GM18873 (cell line): ENCODE measurements at regions not wholly inside any gene's neighbourhood (a gene's known extent, or its start where the extent isn't known, plus 50 kb on each side); places are given as distances from the start of the nearest gene placed in this dataset.

Experiments
- ATAC-seq: cut with Tn5 transposase; IDR thresholded peaks from one replicate; pipeline ENCODE4 v1.9.1; 2021; ENCODE audit warnings: mild to moderate bottlenecking, moderate library complexity, moderate number of reproducible peaks; ENCODE audit not compliant: unreplicated experiment, low FRiP score

DNA sequence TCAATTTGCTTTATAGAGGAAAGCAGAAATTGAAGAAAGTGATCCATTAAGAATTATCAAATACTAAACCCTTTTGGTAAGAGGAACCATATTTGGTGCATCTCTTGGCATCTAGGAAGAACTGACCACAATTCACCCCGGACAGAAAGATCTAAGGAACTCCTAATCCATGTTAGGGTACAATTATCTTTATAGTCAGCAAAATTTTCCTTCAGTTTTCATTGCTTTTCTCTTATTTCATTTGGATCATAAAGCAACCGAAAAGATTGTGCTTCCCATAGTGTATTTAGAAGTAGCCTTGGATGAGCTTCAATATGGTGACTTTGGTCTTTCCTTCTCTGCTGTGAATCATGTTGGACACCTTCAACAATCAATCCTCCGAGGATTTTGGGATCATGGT is 50.1 kb upstream of the IGFBP5 start:
- ATAC-seq: no peak
